ENCODE measurements at regions not wholly inside any gene's neighbourhood (a gene's known extent, or its start where the extent isn't known, plus 50 kb on each side); places are given as distances from the start of the nearest gene placed in this dataset.
A peak's percentile ranks its signal among the peaks of the same experiment; 100 is the strongest.

- H3K4me1 ChIP-seq = peaks cover 7% of the 10 kb centered on the region; the same call in 1 of the 2 replicates
- no peak overlapping the region for H3K4me3 ChIP-seq
- no peak overlapping the region for H3K27ac ChIP-seq
- no peaks in the 10 kb centered on the region for H3K9me3 ChIP-seq (replicated peaks)
- DNase-seq = peak; percentile 6 to 13
- H3K36me3 ChIP-seq = no peaks in the 10 kb centered on the region
- 0 out of 2 replicates have a peak, but pooled peaks cover 9% of the 10 kb centered on the region for H3K27me3 ChIP-seq
Measured at GRCh38 chr5:74948031-74948546, 81.9 kb upstream of the FAM169A start.

DNA sequence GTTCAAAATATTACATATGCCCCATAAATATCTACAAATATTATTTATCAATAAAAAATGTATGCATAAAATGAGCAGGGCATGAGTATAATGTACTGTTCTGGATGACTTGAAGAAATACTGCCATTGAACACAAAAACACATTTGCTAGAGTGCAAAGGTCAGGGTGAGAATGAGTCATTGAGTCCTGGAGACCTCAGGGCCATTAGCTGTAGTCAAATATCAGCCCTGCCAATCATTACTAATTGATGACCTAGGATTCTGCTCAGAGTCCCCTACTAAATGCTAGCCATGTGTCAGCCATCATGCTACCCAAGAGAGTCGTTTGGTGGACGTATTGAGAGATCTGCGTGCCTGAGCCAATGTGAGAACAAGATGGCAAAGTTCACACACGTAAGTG is 80.3 kb upstream of the FAM169A start:
- Histone ChIP-seq H3K27me3 (0 out of 2 replicates have a peak, but pooled peaks cover 9% of the 10 kb centered on the region), H3K4me1 (peaks cover 7% of the 10 kb centered on the region; the same call in 1 of the 2 replicates), H3K27ac (no peak overlapping the region), H3K36me3 (no peaks in the 10 kb centered on the region), H3K9me3 (replicated peaks) (no peaks in the 10 kb centered on the region), H3K4me3 (no peak overlapping the region)
- no peak for DNase-seq

GRCh38 chr5:74945561-74946165 is 79.5 kb upstream of the FAM169A start:
- DNase-seq = no peak

DNA sequence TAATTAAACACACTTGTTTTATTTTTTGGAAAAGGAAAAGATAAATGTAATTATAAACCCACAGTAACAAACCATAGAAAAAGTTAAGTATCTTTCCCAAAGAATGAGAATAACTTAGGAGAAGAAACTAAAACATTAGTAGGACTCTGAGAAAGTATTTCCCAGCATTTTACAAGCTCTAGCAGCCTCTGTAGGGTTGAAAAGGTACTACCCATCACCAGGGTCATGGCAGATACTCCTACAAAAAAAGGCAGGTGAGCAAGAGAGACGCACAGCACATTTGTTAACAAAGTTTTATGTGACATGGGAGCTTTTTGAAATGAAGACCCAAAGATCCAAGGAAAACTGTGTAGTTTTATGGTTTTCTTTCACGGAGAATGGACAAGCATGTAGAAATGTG is 77.7 kb upstream of the FAM169A start:
- no peaks in the 10 kb centered on the region for H3K9me3 ChIP-seq (replicated peaks)
- H3K36me3 ChIP-seq = no peaks in the 10 kb centered on the region
- no peak overlapping the region for H3K27ac ChIP-seq
- peaks cover 7% of the 10 kb centered on the region; the same call in 1 of the 2 replicates for H3K4me1 ChIP-seq
- DNase-seq = peak in 1 of 2 experiments; percentile 21
- H3K4me3 ChIP-seq = no peak overlapping the region
- H3K27me3 ChIP-seq = 0 out of 2 replicates have a peak, but pooled peaks cover 9% of the 10 kb centered on the region

More at GRCh38 chr5:74945561-74946165, 79.5 kb upstream of the FAM169A start:
- Histone ChIP-seq H3K4me1 (peaks cover 7% of the 10 kb centered on the region; the same call in 1 of the 2 replicates), H3K36me3 (no peaks in the 10 kb centered on the region), H3K27ac (no peak overlapping the region), H3K9me3 (replicated peaks) (no peaks in the 10 kb centered on the region), H3K27me3 (0 out of 2 replicates have a peak, but pooled peaks cover 9% of the 10 kb centered on the region), H3K4me3 (no peak overlapping the region)

DNA sequence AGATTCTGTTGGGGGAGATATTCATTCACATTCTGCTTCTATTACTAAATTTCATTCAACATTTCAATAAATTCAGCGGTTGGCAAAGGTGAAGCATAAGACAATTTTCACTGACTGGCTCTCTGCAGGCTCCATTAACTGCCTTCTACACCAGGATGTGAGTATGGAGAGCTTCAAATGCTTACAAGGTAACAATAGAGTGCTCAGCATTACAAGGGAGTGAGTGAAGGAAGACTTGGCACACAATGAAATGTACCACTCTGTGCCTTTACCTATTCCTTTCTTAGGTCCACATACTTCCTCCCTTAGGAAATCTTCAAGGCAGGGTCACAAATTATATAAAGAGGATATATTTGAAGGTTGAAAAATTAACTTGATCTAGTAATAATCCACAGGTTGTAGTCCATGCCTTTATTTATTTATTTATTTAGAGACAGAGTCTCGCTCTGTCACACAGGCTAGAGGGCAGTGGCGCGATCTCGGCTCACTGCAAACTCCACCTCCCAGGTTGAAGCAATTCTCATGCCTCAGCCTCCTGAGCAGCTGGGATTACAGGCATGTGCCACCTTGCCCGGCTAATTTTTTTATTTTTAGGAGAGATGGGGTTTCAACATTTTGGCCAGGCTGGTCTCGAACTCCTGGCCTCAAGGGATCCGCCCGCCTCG is 76.6 kb upstream of the FAM169A start:
- no peak for DNase-seq
- Histone ChIP-seq H3K27ac (no peak overlapping the region), H3K36me3 (no peaks in the 10 kb centered on the region), H3K4me1 (no peaks in the 10 kb centered on the region), H3K4me3 (no peak overlapping the region), H3K27me3 (0 out of 2 replicates have a peak, but pooled peaks cover 9% of the 10 kb centered on the region), H3K9me3 (replicated peaks) (no peaks in the 10 kb centered on the region)

DNA sequence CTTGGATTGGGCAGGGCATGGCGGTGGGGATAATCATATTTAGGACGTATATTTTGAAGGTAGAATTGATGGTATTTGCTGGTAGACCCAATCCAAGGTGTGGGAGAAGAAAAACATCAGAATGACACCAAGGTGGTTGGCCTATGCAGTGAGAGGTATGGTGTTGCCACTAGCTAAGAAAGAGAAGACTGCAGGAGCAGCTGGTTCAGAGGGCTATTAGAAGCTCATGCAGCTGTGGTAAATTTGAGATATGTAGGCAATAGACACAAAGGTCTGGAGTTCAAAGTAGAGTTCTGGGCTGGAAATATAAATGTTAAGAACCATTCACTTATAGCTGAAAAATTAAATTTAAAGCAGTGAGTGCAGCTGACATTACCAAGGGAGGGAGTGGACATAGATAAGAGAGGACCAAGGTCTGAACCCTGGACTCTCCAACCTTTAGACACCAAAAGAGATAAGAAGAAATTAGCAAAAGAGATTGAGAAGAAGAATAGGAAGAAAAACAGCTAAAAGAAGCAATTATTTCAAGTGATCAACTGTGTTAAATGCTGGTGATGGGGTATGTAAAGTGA is 74.7 kb upstream of the FAM169A start:
- H3K4me1 ChIP-seq = no peaks in the 10 kb centered on the region
- no peak for DNase-seq
- H3K27me3 ChIP-seq = 0 out of 2 replicates have a peak, but pooled peaks cover 9% of the 10 kb centered on the region
- H3K9me3 ChIP-seq (replicated peaks) = no peaks in the 10 kb centered on the region
- H3K36me3 ChIP-seq = no peaks in the 10 kb centered on the region
- H3K27ac ChIP-seq = no peak overlapping the region
- no peak overlapping the region for H3K4me3 ChIP-seq

- DNase-seq = no peak
- Histone ChIP-seq H3K4me1 (no peaks in the 10 kb centered on the region), H3K27me3 (0 out of 2 replicates have a peak, but pooled peaks cover 2% of the 10 kb centered on the region), H3K36me3 (no peaks in the 10 kb centered on the region), H3K4me3 (no peak overlapping the region), H3K9me3 (replicated peaks) (no peaks in the 10 kb centered on the region), H3K27ac (no peak overlapping the region)
Measured at GRCh38 chr5:74938250-74938933, 72.2 kb upstream of the FAM169A start.

DNA sequence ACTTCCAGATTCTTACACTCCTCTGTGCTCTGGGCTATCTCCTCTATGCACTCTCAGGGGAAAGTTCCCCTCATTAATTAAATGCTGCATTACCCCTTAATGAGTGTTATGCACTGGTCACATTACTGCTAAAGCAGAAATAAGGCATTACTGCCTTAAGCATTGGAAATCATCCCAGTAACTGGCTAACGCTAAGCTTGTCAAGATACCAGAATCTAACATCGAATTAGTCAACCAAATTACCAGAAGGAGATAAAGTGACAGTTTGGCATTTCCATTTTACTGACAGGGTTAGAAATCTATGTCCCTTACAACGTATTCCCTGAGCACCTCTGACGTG is 69.5 kb upstream of the FAM169A start:
- no peak for DNase-seq
- Histone ChIP-seq H3K4me1 (no peaks in the 10 kb centered on the region), H3K9me3 (replicated peaks) (no peaks in the 10 kb centered on the region), H3K4me3 (no peak overlapping the region), H3K36me3 (no peaks in the 10 kb centered on the region), H3K27me3 (no peaks in the 10 kb centered on the region), H3K27ac (no peak overlapping the region)

DNA sequence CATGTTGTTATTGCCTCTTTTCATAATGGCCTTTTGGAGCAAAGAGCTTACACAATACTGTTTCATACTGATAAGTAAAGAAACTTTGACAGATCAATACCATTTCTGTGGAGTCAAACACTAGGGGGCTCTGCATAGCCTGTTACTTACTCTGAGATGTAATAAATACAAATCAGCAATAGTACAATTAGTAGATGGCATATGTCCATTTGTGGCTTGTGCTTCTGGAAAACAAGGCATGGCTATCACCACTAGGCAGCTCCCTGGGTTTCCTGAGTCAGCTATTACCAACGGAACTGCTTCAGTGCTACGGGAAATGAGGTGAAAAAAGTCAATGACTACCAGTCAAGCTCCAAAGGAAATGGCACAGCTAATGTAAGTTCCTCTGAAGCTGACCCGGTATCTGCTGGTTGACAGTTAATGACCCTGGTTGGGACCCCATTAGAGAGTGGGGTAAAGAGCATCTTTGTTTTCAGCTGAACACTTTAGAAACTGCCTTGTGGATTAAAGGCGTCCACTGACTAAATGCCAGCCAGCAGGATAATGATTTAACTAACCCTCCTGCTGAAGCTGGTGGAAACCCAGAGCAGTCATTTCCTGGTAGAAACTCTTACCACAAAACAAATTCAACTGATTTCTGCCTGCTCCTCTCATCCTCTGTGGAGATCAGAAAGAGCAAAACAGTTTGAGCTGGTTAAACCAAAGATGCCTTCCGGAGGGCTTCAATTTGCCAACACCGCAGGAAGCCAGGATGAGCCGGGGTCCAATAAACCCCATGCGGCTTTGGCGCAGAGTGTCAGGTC is 69.0 kb upstream of the FAM169A start:
- DNase-seq = no peak
- no peaks in the 10 kb centered on the region for H3K36me3 ChIP-seq
- H3K4me1 ChIP-seq = no peaks in the 10 kb centered on the region
- H3K4me3 ChIP-seq = no peak overlapping the region
- no peaks in the 10 kb centered on the region for H3K9me3 ChIP-seq (replicated peaks)
- no peaks in the 10 kb centered on the region for H3K27me3 ChIP-seq
- H3K27ac ChIP-seq = no peak overlapping the region

- Histone ChIP-seq H3K36me3 (no peaks in the 10 kb centered on the region), H3K4me3 (no peak overlapping the region), H3K27me3 (no peaks in the 10 kb centered on the region), H3K27ac (no peak overlapping the region), H3K9me3 (replicated peaks) (no peaks in the 10 kb centered on the region), H3K4me1 (no peaks in the 10 kb centered on the region)
- DNase-seq = no peak
Measured at GRCh38 chr5:74927336-74927735, 61.1 kb upstream of the FAM169A start.

GRCh38 chr5:74919487-74919886 is 53.3 kb upstream of the FAM169A start:
- H3K27ac ChIP-seq = no peak overlapping the region
- peak in 1 of 2 experiments; percentile 70 for DNase-seq
- H3K36me3 ChIP-seq = no peaks in the 10 kb centered on the region
- peaks cover 5% of the 10 kb centered on the region for H3K4me1 ChIP-seq
- no peak overlapping the region for H3K4me3 ChIP-seq
- H3K27me3 ChIP-seq = no peaks in the 10 kb centered on the region
- no peaks in the 10 kb centered on the region; the same call in none of the 2 replicates for H3K9me3 ChIP-seq (replicated peaks)

DNA sequence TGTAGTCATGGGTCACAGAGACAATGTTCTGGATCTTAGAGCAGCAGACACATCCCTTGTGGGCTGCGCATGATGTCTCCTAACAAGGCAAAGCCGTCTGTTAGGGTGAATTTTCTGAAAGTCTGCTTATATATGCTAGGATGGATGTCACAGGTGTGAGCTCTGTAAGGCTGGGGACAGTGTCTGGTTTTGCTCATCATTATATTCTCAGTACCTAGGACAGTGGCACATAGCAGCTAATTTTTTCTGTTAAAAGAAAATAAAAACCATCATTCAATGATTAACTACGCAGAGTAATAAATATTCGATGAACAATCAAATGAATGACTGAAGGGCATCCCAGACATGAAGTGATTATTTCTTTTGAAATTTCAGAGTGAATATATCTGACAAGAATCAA is 52.9 kb upstream of the FAM169A start:
- H3K27ac ChIP-seq = no peak overlapping the region
- H3K9me3 ChIP-seq (replicated peaks) = no peaks in the 10 kb centered on the region; the same call in none of the 2 replicates
- no peaks in the 10 kb centered on the region for H3K36me3 ChIP-seq
- no peak overlapping the region for H3K4me3 ChIP-seq
- H3K27me3 ChIP-seq = no peaks in the 10 kb centered on the region
- peaks cover 5% of the 10 kb centered on the region for H3K4me1 ChIP-seq
- DNase-seq = no peak

DNA sequence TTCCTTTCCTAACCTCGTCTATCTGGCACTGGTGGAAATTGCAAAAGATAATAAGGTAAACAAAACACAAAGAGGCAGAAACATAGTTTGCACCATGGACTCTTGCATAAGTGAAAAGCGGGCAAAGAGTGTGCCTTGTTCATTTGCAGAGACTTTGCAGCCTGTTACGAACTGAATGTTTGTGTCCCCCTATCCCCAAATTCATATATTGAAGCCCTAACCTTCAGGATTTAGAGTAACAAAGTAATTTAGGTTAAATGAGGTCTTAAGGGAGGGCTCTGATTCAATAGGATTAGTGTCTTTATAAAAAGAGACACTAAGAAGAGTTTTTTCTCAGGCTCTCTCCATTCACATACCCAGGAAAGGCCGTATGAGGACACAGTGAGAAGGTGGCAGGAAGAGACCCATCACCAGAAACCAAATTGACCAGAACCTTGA is 52.1 kb upstream of the FAM169A start:
- no peak for DNase-seq
- Histone ChIP-seq H3K36me3 (no peaks in the 10 kb centered on the region), H3K27ac (no peak overlapping the region), H3K4me3 (no peak overlapping the region), H3K9me3 (replicated peaks) (no peaks in the 10 kb centered on the region; the same call in none of the 2 replicates), H3K27me3 (no peaks in the 10 kb centered on the region), H3K4me1 (peaks cover 5% of the 10 kb centered on the region)

Data from SJCRH30 (cell line).